Testis (tissue), 2 donors: ENCODE measurements at regions not wholly inside any gene's neighbourhood (a gene's known extent, or its start where the extent isn't known, plus 50 kb on each side); places are given as distances from the start of the nearest gene placed in this dataset.

Experiments
- POLR2A ChIP-seq: fragments of 450-650 bp; IDR thresholded peaks from one replicate; pipeline ENCODE4 v1.6.1; 2017; ENCODE audit warnings: antibody characterized with exemption, mild to moderate bottlenecking, moderate library complexity
- TF ChIP-seq, protein P1 (sequence below), 3 experiments: fragments of 450-650 bp in 2 of 3; fragments of 200-600 bp in 1 of 3; sonication (generic) in 1 of 3; IDR thresholded peaks; one replicate each; pipeline ENCODE4 v1.5.1; 2016 to 2019; ENCODE audit warnings: antibody characterized with exemption in 3 of 3, mild to moderate bottlenecking in 2 of 3, moderate library complexity in 1 of 3

DNA sequence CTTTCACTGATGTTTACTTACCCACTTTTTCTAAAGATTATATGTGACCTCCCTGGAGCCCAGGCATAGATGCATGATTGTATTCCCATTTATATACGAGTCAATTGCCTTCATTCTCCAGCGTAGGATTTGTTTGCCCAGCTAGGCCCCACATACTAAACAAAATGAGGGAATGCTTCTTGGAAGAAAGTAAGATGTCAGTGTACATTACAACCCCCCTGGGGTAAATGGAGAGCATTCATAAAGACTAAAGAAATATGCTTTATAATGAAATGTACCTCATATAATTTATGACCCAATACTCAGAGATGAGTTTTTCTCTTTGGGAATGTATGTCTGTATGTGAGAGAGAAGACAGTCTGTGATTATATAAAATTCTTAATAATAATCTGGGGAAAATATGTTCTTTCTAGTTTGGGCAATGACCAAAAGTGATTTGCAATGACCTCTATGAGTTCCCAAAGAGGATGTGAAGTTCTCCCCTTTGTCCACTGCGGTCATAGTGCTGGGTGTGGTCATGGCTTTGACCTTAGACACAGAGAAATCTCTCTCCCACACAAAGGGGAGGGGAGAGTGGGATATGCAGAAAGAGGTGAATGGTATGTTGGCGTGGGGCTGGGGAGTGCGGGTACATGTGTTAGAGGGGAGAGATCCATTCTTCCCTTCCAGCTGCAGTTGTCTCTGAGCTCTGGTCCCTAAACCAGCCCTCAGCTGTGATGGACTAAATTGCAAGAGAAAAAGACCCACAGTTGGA is 175.6 kb downstream of the EN1 start:
- TF ChIP-seq, protein P1, sequence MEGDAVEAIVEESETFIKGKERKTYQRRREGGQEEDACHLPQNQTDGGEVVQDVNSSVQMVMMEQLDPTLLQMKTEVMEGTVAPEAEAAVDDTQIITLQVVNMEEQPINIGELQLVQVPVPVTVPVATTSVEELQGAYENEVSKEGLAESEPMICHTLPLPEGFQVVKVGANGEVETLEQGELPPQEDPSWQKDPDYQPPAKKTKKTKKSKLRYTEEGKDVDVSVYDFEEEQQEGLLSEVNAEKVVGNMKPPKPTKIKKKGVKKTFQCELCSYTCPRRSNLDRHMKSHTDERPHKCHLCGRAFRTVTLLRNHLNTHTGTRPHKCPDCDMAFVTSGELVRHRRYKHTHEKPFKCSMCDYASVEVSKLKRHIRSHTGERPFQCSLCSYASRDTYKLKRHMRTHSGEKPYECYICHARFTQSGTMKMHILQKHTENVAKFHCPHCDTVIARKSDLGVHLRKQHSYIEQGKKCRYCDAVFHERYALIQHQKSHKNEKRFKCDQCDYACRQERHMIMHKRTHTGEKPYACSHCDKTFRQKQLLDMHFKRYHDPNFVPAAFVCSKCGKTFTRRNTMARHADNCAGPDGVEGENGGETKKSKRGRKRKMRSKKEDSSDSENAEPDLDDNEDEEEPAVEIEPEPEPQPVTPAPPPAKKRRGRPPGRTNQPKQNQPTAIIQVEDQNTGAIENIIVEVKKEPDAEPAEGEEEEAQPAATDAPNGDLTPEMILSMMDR (IDR thresholded peaks at IDR 0.05): no peak
- no peak for TF ChIP-seq POLR2A
